ENCODE measurements at regions not wholly inside any gene's neighbourhood (a gene's known extent, or its start where the extent isn't known, plus 50 kb on each side); places are given as distances from the start of the nearest gene placed in this dataset.

DNA sequence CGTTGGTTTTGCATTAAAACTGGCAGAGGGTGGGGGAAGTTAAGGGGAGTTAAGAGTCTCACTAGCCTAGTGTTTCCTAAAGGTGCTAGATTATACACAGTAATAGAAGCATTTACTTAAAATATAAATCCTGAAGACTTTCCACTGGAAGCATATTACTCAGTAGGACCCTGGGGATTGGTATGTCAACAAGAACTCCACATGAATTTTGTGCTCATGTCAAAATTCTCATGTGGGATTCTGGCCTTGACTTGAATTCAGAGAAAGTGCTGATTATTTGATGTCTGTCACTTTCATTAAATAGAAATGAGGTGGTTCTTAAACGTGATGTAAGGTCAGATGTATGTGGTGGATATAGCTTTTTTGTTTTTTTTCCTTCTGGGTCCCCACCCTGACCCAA lies 997.2 kb downstream of the TUSC7 start:
- TF ChIP-seq GATA2 (IDR thresholded peaks at IDR 0.05; ENCODE audit: low read depth, low read length): no peak
- no peak for TF ChIP-seq GATA3 (IDR thresholded peaks at IDR 0.05; ENCODE audit: low read depth, low read length)
